HG02884 (cell line): ENCODE measurements at regions not wholly inside any gene's neighbourhood (a gene's known extent, or its start where the extent isn't known, plus 50 kb on each side); places are given as distances from the start of the nearest gene placed in this dataset.
"Not testable (repeated sequence)": the region's sequence is repeated elsewhere in the genome, so short reads cannot be mapped to it uniquely, and the experiment has no call there.

Source experiments
- ATAC-seq: cut with Tn5 transposase; IDR thresholded peaks from one replicate; pipeline ENCODE4 v1.9.1; 2021; ENCODE audit warnings: mild to moderate bottlenecking, moderate library complexity; ENCODE audit not compliant: unreplicated experiment

DNA sequence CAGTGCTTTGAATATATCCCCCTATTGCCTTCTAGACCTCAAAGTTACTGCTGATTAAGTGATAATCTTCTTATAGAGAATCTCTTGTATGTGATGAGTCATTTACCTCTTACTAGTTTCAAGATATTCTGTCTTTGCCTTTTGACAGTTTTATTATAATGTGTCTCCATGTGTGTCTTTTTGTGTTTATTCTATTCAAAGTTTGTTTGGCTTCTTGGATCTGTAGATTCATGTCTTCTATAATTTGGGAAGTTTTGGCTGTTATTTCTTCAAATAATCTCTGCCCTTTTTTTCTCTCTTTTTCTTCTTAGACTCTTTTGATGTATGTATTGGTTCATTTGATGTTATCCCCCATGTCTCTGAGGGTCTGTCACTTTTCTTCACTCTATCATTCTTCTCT is 915.7 kb upstream of the GRIA3 start:
- ATAC-seq = no peak

DNA sequence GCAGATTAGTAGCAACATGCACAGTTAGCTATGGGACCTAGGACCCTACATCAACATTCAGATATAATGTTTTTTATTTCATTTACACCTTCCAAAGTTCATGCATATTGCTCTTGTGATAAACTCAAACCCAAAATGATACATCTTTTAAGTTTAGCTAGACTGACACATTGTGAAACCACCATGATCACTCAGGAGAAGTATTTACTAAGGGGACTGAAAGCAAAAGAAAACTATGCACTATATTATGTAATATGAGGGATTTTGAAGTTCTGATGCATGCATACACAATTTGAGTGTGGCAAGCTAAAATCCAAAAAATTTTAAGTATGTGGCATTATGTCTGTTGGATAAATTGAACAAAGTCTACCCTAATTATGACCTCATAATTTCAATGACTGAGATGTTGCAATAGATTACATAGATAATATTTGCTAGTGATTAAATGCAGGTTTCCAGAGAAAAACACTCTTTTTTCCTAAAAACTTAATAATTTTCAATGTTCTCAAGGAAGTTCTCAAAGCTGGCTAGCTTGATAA is 914.8 kb upstream of the GRIA3 start:
- ATAC-seq = no peak

DNA sequence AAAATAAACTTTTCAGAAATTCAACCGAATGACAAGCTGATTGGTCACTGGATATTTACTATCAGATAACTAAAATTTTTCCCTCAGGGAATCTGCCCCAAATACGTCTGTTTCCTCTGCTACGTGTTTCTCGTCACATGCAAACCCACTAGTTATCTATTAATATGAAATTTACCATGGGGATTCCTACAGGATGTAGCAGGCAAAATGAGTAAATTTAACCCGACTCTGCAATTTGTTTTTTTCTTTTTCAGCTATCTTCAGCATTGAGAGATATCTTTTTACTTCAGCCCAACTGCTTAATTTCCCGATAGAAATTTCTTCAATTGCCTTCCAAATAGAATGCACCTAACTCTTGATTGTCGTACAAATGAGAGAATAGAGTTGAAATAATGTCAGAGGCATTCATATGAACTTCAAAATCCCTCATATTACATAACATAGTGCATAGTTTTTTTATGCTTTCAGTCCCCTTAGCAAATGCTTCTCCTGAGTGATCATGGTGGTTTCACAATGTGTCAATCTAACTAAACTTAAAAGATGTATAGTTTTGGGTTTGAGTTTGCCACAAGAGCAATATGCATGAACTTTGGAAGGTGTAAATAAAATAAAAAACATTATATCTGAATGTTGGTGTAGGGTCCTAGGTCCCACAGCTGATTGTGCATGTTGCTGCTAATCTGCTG is 913.1 kb upstream of the GRIA3 start:
- ATAC-seq = no peak

DNA sequence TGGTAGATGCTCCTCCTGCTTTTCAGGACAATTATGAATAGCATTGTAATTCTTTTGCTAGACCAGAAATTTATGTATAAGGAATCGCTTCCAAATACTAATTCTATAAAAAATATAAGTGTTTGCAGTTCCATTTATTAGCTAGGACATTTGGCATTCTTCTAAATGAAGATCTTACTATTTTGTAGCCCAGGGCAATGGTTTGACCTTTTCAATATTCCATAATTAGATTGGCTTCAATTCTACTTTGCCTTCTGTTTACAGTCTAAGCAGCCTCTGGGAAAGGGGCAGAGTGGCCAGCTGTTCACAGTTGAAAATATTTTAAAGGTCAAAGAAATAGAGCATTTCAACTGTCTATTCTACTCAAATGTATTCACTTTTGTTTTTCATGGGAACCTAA is 912.1 kb upstream of the GRIA3 start:
- no peak for ATAC-seq

DNA sequence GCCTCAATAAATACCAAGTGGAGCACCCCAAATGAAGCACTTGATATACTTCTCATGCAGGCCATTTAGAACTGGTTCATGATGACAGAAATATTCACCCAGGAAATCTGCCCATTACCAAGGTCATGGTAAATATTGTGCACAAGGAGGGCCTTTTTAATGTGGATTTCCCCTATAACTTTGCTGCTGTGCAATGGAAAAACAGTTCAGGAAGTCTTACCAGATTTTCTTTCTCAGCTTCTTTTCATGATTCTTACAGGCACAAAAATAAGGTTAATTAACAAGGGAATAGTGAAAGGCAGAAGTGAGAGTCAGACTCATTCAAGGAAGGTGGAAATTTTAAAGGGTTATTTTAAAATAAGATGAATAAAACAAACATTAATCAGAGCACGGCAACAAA is 904.3 kb upstream of the GRIA3 start:
- no peak for ATAC-seq

DNA sequence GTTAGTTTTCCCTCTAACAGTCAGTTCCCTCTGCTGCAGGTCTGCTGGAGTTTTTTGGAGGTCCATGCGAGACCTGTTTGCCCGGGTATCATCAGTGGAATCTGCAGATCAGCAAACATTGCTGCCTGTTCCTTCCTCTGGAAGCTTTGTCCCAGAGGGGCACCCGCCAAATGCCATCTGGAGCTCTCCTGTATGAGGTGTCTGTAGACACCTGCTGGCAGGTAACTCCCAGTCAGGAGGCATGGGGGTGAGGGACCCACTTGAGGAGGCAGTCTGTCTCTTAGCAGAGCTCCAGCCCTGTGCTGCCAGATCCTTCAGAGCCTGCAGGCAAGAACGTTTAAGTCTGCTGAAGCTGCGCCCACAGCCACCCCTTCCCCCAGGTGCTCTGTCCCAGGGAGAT is 884.3 kb upstream of the GRIA3 start:
- not testable (repeated sequence) for ATAC-seq

DNA sequence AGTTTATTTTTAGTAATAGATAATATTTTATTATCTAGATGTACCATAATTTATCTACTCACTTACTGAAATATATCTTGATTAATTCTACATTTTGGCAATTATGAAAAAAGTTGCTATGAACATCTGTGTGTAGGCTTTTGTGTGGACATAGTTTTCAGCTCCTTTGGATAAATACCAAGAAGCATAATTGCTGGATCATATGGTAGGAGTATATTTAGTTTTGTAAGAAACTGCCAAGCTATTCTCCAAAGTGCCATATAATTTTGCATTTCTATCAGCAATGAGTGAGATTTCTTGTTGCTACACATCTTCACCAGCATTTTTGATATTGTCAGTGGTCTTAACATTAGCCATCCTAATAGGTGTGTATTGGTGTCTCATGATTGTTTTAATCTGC is 882.6 kb upstream of the GRIA3 start:
- ATAC-seq = no peak

DNA sequence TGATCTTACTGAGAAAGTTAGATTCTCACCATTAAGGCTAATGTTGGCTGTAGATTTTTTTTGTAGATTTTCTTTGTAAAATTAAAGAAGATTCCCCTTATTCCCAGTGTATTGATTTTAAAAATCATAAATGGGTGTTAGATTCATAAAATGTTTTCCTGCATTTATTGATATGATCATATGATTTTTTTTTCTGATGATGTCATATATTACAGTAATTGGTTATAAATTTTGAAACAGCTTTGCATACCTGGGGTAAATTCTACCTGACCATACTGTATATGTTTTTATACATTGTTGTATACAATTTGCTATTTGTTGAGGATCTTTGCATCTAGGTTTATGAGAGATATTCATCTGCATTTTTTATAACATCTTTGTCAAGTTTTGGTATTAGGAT is 880.3 kb upstream of the GRIA3 start:
- ATAC-seq = no peak

DNA sequence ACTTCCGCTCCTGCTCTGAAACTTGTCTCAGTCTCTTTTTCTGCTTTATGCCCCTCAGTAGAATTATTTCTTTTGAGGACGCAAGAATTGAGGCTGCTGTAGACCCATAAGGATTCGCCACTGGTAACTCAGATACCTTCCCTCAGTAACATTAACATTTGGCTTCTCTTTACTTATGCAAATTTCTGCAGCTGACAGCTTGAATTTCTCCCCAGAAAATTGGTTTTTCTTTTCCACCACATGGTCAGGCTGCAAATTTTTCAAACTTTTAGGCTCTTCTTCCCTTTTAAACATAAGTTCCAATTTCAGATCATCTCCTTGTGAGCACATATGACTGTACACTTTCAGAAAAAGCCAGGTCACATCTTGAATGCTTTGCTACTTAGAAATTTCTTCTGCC is 839.3 kb upstream of the GRIA3 start:
- no peak for ATAC-seq

DNA sequence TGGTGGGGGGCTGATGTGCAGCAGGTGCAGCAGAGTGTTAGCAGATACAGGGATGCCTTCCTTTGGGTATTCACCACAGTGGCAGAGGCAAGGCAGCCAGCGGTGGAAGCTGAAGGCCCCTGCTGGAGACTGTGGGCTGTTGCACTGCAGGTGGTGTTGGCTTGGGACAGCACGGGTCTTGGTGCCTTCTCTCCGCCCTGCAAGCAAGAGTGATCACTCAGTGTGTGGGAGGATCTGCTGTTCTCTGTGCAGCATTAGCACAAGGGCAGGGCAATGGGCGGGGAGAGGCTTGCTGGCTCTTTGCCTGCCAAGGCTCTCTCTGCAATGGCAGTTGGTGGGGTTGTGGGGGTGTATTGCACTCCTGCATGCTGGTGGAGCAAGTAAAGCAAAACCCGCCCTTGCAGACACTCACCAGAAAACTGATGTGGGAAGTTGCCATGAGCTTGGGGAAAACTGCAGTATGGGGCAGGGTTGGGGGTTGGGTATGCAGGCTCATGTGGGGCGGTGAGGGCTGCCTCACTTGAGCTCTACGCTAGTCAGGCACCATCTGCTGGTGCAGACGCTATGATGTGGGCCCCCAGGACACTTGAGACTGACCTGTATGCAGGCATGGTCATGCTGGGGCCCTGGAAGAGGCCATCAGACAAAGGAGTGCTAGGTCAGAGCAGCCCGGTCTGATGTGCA is 820.8 kb upstream of the GRIA3 start:
- ATAC-seq = no peak

DNA sequence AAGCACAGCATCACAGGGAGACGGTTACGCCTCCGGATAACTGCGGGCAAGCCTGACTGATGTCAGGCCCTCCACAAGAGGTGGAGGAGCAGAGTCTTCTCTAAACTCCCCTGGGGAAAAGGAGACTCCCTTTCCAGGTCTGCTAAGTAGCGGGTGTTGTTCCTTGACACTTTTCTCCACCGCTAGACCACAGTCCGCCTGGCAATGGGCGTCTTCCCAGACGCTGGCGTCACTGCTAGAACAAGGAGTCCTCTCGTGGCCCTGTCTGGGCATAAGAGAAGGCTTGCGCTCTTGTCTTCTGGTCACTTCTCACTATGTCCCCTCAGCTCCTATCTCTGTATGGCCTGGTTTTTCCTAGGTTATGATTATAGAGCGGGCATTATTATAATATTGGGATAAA is 808.5 kb upstream of the GRIA3 start:
- not testable (repeated sequence) for ATAC-seq

DNA sequence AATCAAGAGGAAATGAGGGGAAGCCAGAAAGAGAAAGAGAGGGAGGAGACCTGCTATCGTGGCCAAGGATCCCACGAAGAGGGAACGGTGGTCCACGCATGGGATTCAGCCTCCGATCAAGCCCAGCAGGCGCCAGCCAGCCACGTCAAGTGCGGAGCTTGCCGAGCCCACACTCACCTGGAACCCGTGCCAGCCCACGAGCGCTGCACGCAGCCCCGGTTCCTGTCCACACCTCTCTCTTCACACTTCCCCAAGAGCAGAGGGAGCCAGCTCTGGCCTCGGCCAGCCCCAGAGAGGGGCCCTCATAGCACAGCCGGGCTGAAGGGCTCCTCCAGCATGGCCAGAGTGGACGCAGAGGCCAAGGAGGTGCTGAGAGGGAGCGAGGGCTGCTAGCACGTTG is 795.1 kb upstream of the GRIA3 start:
- ATAC-seq = no peak

DNA sequence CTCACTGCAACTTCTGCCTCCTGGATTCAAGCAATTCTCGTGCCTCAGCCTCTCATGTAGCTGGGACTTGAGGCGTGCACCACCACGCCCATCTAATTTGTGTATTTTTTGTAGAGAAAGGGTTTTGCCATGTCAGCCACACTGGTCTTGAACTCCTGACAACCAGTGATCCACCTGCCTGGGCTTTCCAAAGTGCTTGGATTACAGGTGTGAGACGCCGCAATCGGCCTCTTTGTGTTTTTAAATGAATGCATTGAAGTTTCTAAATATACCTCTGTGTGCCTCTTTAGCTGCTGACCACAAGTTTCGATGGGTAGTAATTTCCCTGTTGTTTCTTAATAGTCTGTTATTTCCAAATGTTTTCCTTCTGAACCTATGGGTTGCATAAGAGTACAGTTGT is 765.3 kb upstream of the GRIA3 start:
- ATAC-seq = no peak

DNA sequence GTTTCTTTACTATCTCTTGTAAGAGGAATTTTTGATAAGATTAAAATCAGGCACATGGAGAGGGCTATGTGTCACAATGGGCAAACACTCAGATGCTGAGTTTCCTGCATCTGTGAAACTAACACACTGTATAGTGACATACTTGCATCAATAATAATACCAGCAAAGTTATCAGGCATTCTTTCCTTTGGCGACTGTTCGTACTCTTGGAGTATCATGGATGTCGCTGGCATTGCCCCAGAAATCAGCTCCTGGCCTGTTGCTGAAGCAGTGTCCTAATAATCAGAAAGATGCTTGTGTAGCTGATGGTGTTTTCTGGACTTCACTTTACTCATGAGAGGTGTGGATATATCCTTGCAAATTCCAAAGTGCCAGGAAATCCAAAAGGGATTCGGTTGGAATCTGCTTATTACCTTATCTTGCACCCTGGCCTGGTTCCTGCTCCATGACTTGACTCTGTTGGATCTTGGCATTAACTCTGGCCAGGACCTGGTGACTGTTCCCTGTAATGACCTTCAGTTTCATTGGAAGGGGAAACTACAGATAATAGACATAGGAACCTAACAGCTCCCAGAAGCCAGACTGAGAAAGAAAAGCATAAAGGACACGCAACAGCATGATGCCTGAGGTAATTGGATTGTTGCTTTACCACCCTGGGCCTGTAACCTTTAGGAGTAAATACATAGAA is 762.5 kb upstream of the GRIA3 start:
- ATAC-seq = no peak

DNA sequence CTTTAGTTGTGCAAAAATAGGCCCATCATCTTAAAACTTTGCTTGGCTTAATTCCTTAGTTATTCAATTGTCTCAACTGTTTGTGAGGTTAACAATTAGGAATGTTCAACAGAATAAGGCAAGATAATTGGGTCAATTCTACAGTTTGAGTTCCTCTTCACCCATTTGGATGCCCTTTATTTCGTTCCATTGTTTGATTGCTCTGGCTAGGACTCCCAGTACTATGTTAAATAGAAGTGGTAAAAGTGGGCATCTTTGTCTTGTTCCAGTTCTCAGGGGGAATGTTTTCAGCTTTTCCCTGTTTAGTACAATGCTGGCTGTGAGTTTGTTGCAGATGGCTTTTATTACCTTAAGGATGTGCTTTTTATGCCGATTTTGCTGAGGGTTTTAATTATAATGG is 761.5 kb upstream of the GRIA3 start:
- no peak for ATAC-seq

DNA sequence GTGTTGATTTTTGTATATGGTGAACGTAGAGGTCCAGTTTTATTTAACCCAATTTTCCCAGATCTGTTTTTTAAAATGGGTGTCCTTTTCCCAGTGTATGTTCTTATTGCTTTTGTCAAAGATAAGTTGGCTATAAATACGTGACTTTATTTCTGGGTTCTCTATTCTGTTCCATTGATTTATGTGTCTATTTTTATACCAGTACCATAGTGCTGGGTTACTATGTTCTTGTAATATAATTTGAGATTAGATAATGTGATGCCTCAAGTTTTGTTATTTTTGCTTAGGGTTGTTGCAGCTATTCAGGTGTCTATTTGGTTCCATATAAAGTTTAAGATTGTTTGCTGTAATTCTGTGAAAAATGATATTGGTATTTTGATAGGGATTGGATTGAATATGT is 749.1 kb upstream of the GRIA3 start:
- no peak for ATAC-seq

DNA sequence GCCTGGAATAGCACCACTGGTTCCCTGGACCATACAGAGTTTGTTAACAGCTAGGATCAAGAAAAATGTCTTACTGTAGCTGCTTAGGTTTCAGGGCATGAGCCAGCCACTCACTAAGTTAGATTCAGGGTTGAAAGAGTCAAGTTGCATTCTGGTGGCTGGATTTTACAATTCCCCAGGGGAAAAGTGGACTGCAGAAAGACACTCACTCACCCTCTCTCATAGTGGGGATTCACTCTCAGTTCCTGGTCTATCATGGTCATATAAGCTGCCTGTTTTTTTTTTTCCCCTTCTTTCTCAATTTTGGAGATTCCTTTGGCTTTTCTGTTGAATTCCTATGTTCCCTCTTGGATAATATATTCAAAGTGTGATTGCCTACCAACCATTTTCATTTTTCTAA is 744.2 kb upstream of the GRIA3 start:
- no peak for ATAC-seq

DNA sequence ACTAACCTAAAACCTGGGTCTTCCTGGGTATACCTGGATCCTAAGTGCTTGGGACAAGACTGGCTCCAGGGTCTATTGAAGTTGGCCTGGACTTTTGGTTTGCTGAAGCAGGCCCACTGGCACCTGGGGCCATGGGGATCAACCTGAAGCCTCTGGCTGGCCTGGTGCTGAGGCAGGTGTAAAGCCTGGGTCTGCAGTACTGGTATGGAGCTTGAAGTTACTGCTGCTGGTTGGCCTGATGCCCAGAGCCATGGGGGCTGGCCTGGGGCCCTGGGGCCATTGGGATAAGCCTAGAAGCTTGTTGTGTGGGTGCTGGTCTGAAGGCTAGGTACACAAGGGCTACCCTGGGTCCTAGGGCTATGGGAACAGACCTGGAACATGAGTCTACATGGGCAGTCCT is 743.2 kb upstream of the GRIA3 start:
- ATAC-seq = no peak

DNA sequence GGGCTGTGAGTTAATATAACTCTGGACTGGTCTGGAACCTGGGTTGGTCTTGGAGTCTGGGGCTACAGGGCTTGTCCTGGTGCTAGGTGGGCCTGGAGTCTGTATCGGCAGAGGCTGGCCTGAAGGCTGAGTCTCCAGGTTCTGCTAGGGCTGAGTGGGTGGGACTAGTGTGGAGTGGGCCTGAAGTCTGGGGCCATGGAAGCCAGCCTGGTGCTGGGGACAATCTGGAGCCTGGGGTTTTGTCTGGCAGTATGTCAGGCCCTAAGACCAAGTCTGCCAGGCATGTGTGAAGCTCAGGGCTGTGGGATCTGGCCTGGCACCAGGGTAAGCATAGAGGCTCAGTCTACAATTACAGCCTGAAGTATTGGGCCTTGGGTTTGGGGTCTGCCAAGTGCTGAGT is 742.6 kb upstream of the GRIA3 start:
- ATAC-seq = no peak

DNA sequence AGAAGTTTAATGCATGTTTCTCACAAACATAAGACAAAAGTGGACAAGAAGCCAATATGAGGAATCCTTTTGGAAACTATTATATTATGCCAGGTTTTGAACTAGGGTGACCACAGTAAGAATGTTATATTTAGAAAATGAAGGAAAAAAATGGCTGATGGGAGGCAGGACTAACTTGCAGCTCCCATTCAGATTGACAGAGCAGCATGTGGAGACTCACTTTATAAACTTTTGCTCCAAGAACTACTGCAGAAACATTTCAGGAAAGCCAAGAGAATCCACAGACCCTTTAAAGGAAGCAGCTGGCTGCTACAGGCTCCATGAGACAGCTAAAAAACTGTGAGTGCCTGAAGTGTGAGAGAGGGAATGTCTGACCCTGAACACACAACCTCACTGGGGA is 738.6 kb upstream of the GRIA3 start:
- ATAC-seq = no peak

DNA sequence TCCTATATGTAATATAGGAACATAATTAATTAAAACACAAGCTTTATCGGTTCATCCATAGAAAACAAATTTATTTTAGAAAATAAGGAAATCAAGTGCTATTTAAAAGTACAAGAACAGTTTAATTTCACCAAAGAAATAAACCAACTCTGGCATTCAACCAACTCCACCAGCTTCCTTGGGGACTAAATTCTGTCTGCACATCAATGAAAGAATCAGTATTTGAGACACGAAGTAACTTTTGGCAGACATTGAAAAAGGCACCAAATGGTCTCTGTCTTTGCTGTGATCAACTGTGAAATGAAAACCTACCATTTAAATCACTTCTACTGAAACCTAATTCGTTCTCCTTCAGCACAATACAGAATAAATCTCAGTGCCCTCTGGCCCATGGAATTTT is 719.7 kb upstream of the GRIA3 start:
- ATAC-seq = no peak

DNA sequence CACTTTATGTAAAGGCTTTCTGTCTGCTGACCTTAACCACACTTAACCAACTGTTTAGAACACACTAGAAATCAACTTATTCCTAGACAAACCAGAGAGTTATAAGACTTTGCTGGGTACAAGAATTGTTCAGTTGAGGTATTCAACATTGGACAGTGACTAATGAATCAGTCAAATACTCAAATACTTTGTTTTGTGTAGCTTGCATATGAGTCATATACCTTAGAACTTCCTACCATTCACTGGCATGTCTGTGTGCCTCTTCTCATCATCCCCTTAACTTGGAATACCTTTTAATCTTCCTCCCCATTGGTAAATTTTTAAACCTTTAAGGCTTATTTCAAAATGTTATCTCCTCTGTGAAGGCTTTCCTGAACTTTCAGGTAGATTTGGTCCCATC is 708.8 kb upstream of the GRIA3 start:
- no peak for ATAC-seq
